Adrenal gland (tissue), 5 donors: ENCODE measurements at regions not wholly inside any gene's neighbourhood (a gene's known extent, or its start where the extent isn't known, plus 50 kb on each side); places are given as distances from the start of the nearest gene placed in this dataset.

ENCODE experiments used
- CTCF ChIP-seq, 6 experiments: fragments of 450-650 bp in 4 of 6; fragments of 200-600 bp in 2 of 6; sonication (generic) in 1 of 6; IDR thresholded peaks; 1 replicate in 5 of 6; 2 replicates in 1 of 6; pipeline versions ENCODE4 v1.5.1 to v1.8.0; 2016 to 2021; ENCODE audit warnings: antibody characterized with exemption in 6 of 6, mild to moderate bottlenecking in 2 of 6, moderate library complexity in 1 of 6
- POLR2A ChIP-seq, 2 donors: fragments of 450-650 bp; IDR thresholded peaks; one replicate each; pipeline ENCODE4 v1.6.1; 2017; ENCODE audit warnings: antibody characterized with exemption in 2 of 2, mild to moderate bottlenecking in 2 of 2, moderate library complexity in 1 of 2
- donor health status: DM: no; HTN: no; CAD: no.

GRCh38 chr3:26236531-26236930 is 386.0 kb upstream of the LRRC3B start:
- TF ChIP-seq CTCF (IDR thresholded peaks at IDR 0.05) (no peak), POLR2A (IDR thresholded peaks at IDR 0.05) (no peak)
